ENCODE measurements at regions not wholly inside any gene's neighbourhood (a gene's known extent, or its start where the extent isn't known, plus 50 kb on each side); places are given as distances from the start of the nearest gene placed in this dataset.
"Not testable (repeated sequence)": the region's sequence is repeated elsewhere in the genome, so short reads cannot be mapped to it uniquely, and the experiment has no call there.

DNA sequence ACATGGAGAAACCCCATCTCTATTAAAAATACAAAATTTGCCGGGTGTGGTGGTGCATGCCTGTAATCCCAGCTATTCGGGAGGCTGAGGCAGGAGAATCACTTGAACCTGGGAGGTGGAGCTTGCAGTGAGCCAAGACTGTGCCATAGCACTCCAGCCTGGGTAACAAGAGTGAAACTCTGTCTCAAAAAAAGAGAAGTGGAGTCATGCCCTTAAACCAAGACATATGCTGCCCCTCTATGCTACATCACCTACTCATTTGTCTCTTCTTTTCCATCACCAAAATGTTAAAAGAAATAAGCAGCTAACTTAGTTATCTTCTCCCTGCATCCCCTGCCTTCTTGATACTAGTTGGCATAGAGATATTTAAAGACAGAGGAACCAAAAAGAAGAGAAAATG lies 63.4 kb upstream of the RBPJ start:
- DNase-seq = not testable (repeated sequence)

DNA sequence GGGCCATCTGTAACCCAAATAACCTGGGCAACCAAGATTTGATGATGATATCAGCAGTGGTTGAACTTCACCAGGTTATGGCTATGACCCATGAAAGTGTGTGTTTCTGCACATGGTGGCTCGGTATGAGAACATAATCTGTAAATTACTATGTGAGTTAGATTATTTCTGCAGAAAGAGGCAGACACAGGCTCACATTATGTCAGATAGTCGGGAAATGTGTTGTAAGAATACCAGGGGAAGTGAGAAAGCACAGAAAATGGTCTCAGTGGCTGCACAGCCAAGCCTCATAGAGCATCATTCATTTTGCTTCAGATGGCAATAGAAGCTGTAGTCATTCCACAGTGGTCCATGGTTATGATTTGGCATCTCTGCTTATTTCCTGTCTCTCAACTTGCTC lies 63.0 kb upstream of the RBPJ start:
- no peak for DNase-seq

DNA sequence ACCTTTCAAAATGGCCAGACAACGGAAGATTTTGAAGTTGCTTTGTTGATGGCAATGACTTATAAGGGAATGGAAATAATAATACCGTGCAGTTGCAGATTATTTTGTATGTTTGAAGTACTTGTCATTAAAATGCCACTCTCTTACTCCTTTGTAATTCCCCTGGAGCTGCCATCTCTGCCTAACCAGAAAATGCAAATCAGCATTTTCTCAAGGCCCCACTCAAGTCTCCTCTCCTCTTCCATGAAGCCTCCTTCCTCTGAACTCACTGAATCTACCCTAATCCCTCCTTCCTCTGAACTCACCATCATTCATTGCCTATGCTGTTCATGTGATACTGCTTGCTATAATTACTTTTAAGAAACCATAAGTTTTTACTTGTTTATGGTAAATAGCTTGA lies 60.2 kb upstream of the RBPJ start:
- no peak for DNase-seq

DNA sequence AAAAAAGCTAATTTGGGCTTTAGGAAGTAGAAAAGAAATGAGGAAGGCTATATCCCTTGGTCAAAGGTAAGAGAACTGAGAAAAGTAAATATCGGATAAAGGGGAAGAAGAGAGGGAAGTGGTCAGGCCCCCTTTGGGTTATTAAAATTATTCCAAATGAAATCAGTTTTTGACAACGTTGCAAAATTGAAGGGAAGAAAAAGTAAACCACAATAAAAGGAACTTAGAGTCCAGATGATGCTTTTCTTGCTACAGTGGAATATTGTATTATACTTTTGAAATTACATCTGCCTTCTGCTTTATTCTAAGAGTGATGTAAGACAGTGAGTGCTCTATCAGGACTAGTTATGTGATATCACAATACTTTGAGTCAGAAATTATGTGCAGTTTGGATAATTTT lies 59.4 kb upstream of the RBPJ start:
- no peak for DNase-seq

DNA sequence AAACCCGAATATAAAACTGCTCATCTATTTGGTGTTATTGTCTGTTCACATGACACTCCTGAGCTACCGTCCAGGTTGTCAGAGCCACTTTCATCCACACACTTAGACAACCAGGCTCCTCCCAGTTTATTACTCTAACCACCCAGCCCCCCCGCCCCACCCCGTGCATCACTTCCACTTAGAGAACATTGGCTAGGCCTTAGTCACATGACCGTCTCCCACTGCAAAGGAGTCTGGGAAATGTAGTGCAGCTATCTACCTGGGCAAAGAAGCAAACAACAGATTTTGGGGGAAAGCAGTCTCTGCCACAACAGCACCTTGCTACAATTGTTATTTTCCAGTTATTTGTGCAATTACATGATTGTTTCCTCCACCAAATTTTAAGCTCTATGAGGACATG lies 57.6 kb upstream of the RBPJ start:
- DNase-seq = peak in 1 of 2 experiments; percentile 4

DNA sequence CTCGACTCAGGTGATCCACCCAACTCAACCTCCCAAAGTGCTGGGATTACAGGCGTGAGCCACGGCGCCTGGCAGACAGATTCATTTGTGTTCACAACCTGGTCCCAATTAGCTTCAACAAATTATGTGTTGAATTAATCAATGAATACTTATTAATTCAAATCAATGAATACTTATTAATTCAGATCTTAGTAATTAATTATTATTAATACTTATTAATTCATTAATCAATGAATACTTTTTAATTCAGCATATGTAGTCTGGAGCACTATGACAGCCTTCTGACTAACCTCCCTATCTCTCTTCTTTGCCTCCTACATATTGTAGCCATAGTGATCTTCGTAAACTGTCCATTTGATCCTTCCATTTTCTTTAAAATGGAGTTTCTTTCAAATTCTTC lies 56.7 kb upstream of the RBPJ start:
- no peak for DNase-seq

DNA sequence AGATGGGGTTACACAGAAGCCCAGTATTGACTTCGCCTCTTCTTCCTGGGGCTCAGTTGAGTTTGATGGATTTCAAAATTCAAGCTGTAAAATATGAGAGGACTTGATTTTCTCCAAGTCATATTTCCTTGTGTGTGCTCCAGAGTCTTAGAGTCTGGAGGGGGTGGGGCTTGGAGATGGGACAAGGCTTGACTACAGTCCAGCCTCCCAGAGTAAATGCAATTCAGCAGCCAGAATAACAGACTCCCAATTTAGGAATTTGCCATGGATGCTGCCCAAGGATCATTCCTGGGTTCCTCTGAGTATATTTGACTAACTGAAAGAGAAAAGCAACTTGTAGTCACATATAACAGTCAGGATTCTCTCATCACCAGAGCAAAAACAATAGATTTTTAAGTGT lies 53.7 kb upstream of the RBPJ start:
- DNase-seq = no peak

DNA sequence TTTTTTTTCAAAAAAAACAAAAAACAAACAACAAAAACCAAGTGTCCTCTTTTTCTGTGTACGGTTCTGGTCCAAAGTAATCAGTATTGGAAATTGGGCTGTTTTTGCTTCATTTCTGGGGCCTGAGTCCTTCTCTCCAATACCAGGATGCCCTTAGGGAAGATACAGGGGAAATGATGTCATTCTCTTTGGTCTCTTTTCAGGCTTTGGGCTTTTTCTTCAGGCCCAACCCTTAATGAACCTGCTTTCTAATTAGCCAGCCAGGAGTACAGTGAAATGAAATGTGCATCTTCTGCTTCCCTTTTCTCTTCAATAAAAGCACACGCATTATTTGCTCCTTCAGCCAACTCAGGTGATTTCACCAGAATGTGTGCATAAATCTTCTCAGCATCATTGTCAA lies 52.6 kb upstream of the RBPJ start:
- DNase-seq = no peak

DNA sequence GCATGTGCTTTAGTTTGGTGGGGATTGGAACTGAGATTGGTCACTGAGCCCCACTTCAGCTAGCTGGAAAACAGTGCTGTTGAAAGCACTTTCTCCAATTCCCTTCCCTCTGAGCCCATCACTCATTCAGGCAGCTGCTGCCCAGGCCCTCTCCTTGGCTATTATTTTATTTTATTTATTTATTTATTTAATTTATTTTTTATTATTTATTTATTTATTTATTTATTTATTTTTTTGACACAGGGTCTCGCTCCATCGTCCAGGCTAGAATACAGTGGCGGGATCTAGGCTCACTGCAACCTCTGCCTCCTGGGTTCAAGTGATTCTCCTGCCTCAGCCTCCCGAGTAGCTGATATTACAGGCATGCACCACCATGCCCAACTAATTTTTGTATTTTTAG lies 51.8 kb upstream of the RBPJ start:
- DNase-seq = no peak
